ENCODE measurements at regions not wholly inside any gene's neighbourhood (a gene's known extent, or its start where the extent isn't known, plus 50 kb on each side); places are given as distances from the start of the nearest gene placed in this dataset.

- H3K4me1 ChIP-seq (ENCODE audit: control insufficient read depth, insufficient read depth, low read length, poor library complexity, severe bottlenecking) = peaks cover 4% of the 10 kb centered on the region
- no peak for DNase-seq
- H3K9me3 ChIP-seq (ENCODE audit: control insufficient read depth, low read length) = no peaks in the 10 kb centered on the region
- H3K27me3 ChIP-seq (replicated peaks; ENCODE audit: control insufficient read depth, insufficient read depth, low read length, poor library complexity, severe bottlenecking) = no peaks in the 10 kb centered on the region
- H3K36me3 ChIP-seq (ENCODE audit: control insufficient read depth, insufficient read depth, low read length) = no peaks in the 10 kb centered on the region
- H3K4me3 ChIP-seq (ENCODE audit: insufficient read depth, low read depth, low read length, poor library complexity, severe bottlenecking) = no peak overlapping the region
- H3K27ac ChIP-seq (ENCODE audit: insufficient read depth, low read length, poor library complexity, severe bottlenecking) = no peak overlapping the region
Observed at GRCh38 chr1:19591482-19592091, 52.5 kb upstream of the NBL1 start.

DNA sequence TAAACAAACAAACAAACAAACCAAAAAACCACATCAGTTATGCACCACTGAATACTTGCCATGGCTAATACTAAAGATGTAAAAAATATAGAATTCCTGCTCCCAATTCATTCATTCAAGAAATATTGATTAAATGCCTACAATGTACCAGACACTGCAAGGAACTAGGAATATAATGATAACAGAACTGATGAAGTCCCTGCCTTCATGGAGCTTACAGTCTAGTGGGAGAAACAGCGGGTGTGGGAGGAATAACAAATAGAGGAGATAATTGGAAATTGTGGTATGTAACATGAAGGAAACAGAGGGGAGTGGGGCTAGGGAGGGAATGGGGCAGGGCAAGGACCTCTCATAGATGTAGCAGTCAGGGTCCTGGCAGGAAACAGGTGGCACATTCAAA lies 58.6 kb upstream of the NBL1 start:
- Histone ChIP-seq H3K36me3 (ENCODE audit: control insufficient read depth, insufficient read depth, low read length) (no peaks in the 10 kb centered on the region), H3K4me3 (ENCODE audit: insufficient read depth, low read depth, low read length, poor library complexity, severe bottlenecking) (no peak overlapping the region), H3K27me3 (replicated peaks; ENCODE audit: control insufficient read depth, insufficient read depth, low read length, poor library complexity, severe bottlenecking) (no peaks in the 10 kb centered on the region), H3K4me1 (ENCODE audit: control insufficient read depth, insufficient read depth, low read length, poor library complexity, severe bottlenecking) (peaks cover 3% of the 10 kb centered on the region), H3K27ac (ENCODE audit: insufficient read depth, low read length, poor library complexity, severe bottlenecking) (no peak overlapping the region), H3K9me3 (ENCODE audit: control insufficient read depth, low read length) (no peaks in the 10 kb centered on the region)
- no peak for DNase-seq

DNA sequence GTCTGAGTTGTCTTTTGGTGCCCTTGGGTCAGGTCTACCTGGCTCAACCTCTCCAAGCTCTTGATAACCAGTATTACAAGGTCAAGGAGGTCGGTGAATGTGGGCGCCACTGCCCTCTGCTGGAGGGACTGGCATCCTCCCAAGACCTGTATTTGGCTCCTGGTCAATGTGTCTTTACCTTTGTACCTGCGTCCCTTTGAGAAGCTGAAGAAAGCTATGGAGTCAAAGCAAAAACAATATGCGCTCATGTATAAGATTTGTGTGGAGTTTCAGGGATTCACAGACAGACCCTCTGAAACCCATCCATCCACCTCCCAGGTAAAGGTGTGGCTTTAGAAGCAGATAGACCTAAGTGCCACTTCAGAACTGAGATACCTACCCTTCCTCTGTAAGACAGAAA lies 61.8 kb upstream of the NBL1 start:
- peak; percentile 49 to 59 (median 52) for DNase-seq
- no peak overlapping the region for H3K4me3 ChIP-seq (ENCODE audit: insufficient read depth, low read depth, low read length, poor library complexity, severe bottlenecking)
- H3K36me3 ChIP-seq (ENCODE audit: control insufficient read depth, insufficient read depth, low read length) = no peaks in the 10 kb centered on the region
- no peaks in the 10 kb centered on the region for H3K9me3 ChIP-seq (ENCODE audit: control insufficient read depth, low read length)
- H3K4me1 ChIP-seq (ENCODE audit: control insufficient read depth, insufficient read depth, low read length, poor library complexity, severe bottlenecking) = peaks cover 3% of the 10 kb centered on the region
- H3K27me3 ChIP-seq (replicated peaks; ENCODE audit: control insufficient read depth, insufficient read depth, low read length, poor library complexity, severe bottlenecking) = no peaks in the 10 kb centered on the region
- no peak overlapping the region for H3K27ac ChIP-seq (ENCODE audit: insufficient read depth, low read length, poor library complexity, severe bottlenecking)

DNA sequence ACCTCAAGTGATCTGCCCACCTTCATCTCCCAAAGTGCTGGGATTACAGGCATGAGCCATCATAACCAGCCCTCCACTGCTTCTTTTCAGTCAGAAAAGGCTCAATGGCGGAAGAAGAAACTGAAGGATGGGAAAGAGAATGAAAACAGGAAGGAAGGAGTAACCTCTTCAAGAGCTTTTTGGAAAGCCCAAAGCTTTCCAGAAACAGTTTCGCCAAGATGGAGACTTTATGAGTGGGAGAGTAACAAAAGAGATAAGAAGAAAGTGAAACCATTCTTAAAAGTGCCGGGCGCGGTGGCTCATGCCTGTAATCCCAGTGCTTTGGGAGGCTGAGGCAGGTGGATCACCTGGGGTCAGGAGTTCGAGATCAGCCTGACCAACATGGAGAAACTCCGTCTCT lies 62.7 kb upstream of the NBL1 start:
- Histone ChIP-seq H3K4me1 (ENCODE audit: control insufficient read depth, insufficient read depth, low read length, poor library complexity, severe bottlenecking) (peaks cover 3% of the 10 kb centered on the region), H3K27me3 (replicated peaks; ENCODE audit: control insufficient read depth, insufficient read depth, low read length, poor library complexity, severe bottlenecking) (no peaks in the 10 kb centered on the region), H3K9me3 (ENCODE audit: control insufficient read depth, low read length) (no peaks in the 10 kb centered on the region), H3K4me3 (ENCODE audit: insufficient read depth, low read depth, low read length, poor library complexity, severe bottlenecking) (no peak overlapping the region), H3K36me3 (ENCODE audit: control insufficient read depth, insufficient read depth, low read length) (no peaks in the 10 kb centered on the region), H3K27ac (ENCODE audit: insufficient read depth, low read length, poor library complexity, severe bottlenecking) (no peak overlapping the region)
- no peak for DNase-seq

DNA sequence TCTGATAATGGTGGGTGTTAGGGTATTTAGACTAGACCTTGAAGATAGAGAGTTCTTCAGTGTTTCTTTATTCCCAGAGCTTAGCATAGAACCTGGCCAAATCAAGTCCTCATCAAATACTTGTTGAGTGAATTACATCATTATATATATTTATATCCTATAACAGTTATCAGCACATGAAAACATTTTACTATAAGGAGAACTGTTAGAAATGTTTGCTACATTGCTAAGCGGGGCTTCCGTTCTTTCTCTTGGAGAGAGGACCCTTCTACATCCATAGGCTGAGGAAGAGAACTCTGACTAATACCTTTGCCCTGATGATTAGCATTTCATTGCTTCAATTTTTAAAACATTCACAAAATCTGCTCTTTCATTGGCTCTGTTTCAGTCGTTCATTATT lies 66.5 kb upstream of the NBL1 start:
- peaks cover 3% of the 10 kb centered on the region for H3K4me1 ChIP-seq (ENCODE audit: control insufficient read depth, insufficient read depth, low read length, poor library complexity, severe bottlenecking)
- no peaks in the 10 kb centered on the region for H3K27me3 ChIP-seq (replicated peaks; ENCODE audit: control insufficient read depth, insufficient read depth, low read length, poor library complexity, severe bottlenecking)
- H3K36me3 ChIP-seq (ENCODE audit: control insufficient read depth, insufficient read depth, low read length) = no peaks in the 10 kb centered on the region
- no peak for DNase-seq
- no peak overlapping the region for H3K4me3 ChIP-seq (ENCODE audit: insufficient read depth, low read depth, low read length, poor library complexity, severe bottlenecking)
- no peaks in the 10 kb centered on the region for H3K9me3 ChIP-seq (ENCODE audit: control insufficient read depth, low read length)
- H3K27ac ChIP-seq (ENCODE audit: insufficient read depth, low read length, poor library complexity, severe bottlenecking) = no peak overlapping the region

DNA sequence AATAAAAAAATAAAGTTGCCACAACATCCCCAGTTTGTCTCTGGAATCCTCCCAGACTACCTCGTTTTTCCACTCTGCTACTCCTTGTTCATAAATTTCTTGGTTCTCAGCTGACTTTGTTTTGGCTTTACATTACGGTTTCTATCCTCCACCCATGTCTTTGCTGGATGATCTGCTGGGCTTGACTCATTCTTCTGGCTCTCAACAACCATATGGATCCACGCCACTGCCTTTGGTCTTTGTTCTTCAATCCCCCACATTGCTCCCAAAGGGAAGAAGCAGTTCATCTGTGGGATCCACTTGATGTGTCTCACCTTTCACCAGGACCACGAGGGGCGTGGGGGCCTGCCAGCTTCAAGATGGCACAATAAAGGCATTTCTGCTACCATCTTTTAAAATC lies 67.1 kb upstream of the NBL1 start:
- DNase-seq = no peak
- Histone ChIP-seq H3K36me3 (ENCODE audit: control insufficient read depth, insufficient read depth, low read length) (no peaks in the 10 kb centered on the region), H3K4me3 (ENCODE audit: insufficient read depth, low read depth, low read length, poor library complexity, severe bottlenecking) (no peak overlapping the region), H3K9me3 (ENCODE audit: control insufficient read depth, low read length) (no peaks in the 10 kb centered on the region), H3K4me1 (ENCODE audit: control insufficient read depth, insufficient read depth, low read length, poor library complexity, severe bottlenecking) (peaks cover under 1% of the 10 kb centered on the region), H3K27ac (ENCODE audit: insufficient read depth, low read length, poor library complexity, severe bottlenecking) (no peak overlapping the region), H3K27me3 (replicated peaks; ENCODE audit: control insufficient read depth, insufficient read depth, low read length, poor library complexity, severe bottlenecking) (no peaks in the 10 kb centered on the region)

DNA sequence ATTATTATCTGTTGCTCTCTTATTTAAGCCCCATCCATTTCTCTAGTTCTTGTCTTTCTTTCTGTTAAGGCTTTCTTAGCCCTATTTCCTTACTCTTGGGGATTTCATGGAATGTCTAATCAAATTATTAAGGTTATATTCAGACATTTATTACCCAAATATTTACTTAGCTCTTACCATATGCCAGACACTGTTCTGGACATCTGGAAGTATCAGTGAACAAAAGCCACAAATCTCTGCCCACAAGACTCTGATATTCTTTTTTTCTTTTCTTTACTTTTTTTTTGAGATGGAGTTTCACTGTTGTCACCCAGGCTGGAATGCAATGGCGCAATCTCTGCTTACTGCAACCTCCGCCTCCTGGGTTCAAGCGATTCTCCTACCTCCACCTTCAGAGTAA lies 74.3 kb upstream of the NBL1 start:
- Histone ChIP-seq H3K27me3 (replicated peaks; ENCODE audit: control insufficient read depth, insufficient read depth, low read length, poor library complexity, severe bottlenecking) (no peaks in the 10 kb centered on the region), H3K4me3 (ENCODE audit: insufficient read depth, low read depth, low read length, poor library complexity, severe bottlenecking) (no peak overlapping the region), H3K9me3 (ENCODE audit: control insufficient read depth, low read length) (no peaks in the 10 kb centered on the region), H3K4me1 (ENCODE audit: control insufficient read depth, insufficient read depth, low read length, poor library complexity, severe bottlenecking) (no peaks in the 10 kb centered on the region), H3K27ac (ENCODE audit: insufficient read depth, low read length, poor library complexity, severe bottlenecking) (no peak overlapping the region), H3K36me3 (ENCODE audit: control insufficient read depth, insufficient read depth, low read length) (no peaks in the 10 kb centered on the region)
- no peak for DNase-seq

- Histone ChIP-seq H3K36me3 (ENCODE audit: control insufficient read depth, insufficient read depth, low read length) (no peaks in the 10 kb centered on the region), H3K9me3 (ENCODE audit: control insufficient read depth, low read length) (no peaks in the 10 kb centered on the region), H3K27ac (ENCODE audit: insufficient read depth, low read length, poor library complexity, severe bottlenecking) (no peak overlapping the region), H3K4me3 (ENCODE audit: insufficient read depth, low read depth, low read length, poor library complexity, severe bottlenecking) (no peak overlapping the region), H3K27me3 (replicated peaks; ENCODE audit: control insufficient read depth, insufficient read depth, low read length, poor library complexity, severe bottlenecking) (no peaks in the 10 kb centered on the region), H3K4me1 (ENCODE audit: control insufficient read depth, insufficient read depth, low read length, poor library complexity, severe bottlenecking) (no peaks in the 10 kb centered on the region)
- no peak for DNase-seq
Observed at GRCh38 chr1:19567041-19567440, 77.1 kb upstream of the NBL1 start.

DNA sequence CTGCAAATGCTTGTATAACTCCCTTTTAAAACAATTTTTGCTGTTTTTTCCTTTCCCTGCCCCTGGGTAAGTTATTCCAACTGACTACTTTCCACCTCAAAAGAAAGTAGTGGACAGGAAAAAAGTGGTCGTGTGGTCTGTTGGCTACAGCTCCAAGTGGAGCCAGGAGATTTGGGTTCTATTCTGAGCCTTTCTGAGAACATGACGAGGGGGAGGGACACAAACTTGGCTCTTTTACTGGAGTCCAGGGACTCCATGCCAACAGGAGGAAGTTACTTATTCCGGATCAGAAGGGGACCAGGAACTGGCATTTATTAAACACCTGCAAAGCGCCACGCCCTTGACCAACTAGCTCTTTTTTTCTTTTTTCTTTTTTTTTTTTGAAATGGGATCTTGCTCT lies 79.0 kb upstream of the CAPZB start:
- DNase-seq = no peak
- H3K9me3 ChIP-seq (ENCODE audit: control insufficient read depth, low read length) = no peaks in the 10 kb centered on the region
- H3K4me3 ChIP-seq (ENCODE audit: insufficient read depth, low read depth, low read length, poor library complexity, severe bottlenecking) = no peak overlapping the region
- no peaks in the 10 kb centered on the region for H3K4me1 ChIP-seq (ENCODE audit: control insufficient read depth, insufficient read depth, low read length, poor library complexity, severe bottlenecking)
- H3K27me3 ChIP-seq (replicated peaks; ENCODE audit: control insufficient read depth, insufficient read depth, low read length, poor library complexity, severe bottlenecking) = no peaks in the 10 kb centered on the region
- no peaks in the 10 kb centered on the region for H3K36me3 ChIP-seq (ENCODE audit: control insufficient read depth, insufficient read depth, low read length)
- H3K27ac ChIP-seq (ENCODE audit: insufficient read depth, low read length, poor library complexity, severe bottlenecking) = no peak overlapping the region

DNA sequence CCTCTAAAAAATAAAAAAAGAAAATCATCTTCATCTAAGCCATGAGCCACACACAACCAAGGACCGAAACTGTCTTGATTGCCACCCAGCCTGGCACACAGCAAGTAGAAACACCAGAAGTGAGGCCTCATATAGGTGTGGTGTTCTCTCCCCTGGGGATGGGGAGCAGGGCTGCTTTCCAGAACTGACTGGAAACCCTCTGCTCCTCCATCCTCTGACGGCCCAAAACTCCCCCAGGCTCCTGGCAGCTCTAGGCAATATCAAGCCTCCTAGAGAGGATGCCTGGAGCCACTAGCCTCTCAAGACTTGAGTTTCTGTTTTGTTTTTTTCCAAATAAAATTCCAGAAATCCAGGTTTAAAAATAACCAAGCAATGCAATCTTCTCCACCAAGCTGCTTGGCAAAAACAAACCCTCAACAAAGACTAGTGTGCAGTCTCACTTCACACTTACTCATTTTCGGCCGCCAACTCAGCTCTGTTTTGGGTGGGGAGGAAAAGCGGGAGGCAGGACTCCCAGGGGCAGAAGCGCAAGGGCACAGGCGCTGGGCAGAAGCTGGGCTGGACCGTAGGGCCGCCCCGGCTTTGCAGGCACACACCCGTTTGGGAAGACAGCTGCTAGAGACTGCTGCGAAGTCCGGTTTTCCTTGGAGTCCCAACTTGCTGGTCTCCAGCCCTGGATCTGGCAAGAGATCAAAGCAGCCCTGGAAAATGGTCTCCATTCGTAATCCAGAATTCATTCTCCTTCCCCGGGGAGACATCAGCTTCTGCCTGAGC lies 78.2 kb upstream of the CAPZB start:
- DNase-seq = no peak
- no peak overlapping the region for H3K4me3 ChIP-seq (ENCODE audit: insufficient read depth, low read depth, low read length, poor library complexity, severe bottlenecking)
- no peak overlapping the region for H3K27ac ChIP-seq (ENCODE audit: insufficient read depth, low read length, poor library complexity, severe bottlenecking)

More for the DNA sequence above, 78.2 kb upstream of the CAPZB start:
- Histone ChIP-seq H3K4me1 (ENCODE audit: control insufficient read depth, insufficient read depth, low read length, poor library complexity, severe bottlenecking) (peaks cover 4% of the 10 kb centered on the region), H3K9me3 (ENCODE audit: control insufficient read depth, low read length) (no peaks in the 10 kb centered on the region), H3K36me3 (ENCODE audit: control insufficient read depth, insufficient read depth, low read length) (no peaks in the 10 kb centered on the region), H3K27me3 (replicated peaks; ENCODE audit: control insufficient read depth, insufficient read depth, low read length, poor library complexity, severe bottlenecking) (no peaks in the 10 kb centered on the region)

Data from effector memory CD4-positive, alpha-beta T cell (primary cell).